Osteoblast (primary cell): ENCODE measurements at regions not wholly inside any gene's neighbourhood (a gene's known extent, or its start where the extent isn't known, plus 50 kb on each side); places are given as distances from the start of the nearest gene placed in this dataset.

ENCODE experiments used
- DNase-seq: peaks from one replicate; pipeline ENCODE4 v3.0.0; 2011; ENCODE audit warnings: low spot score, mixed read lengths; ENCODE audit not compliant: insufficient read length; ENCODE audit errors: missing footprints
- H2AFZ ChIP-seq: 2 replicates; pipeline ENCODE4 v1.6.0; 2011; ENCODE audit warnings: mild to moderate bottlenecking, low read length
- H3K27ac ChIP-seq: 2 replicates; pipeline ENCODE4 v1.5.1; 2011; ENCODE audit warnings: mild to moderate bottlenecking, low read depth, low read length, moderate library complexity
- H3K27me3 ChIP-seq: 2 replicates; pipeline ENCODE4 v1.6.0; 2012; ENCODE audit warnings: mild to moderate bottlenecking, control low read depth, inconsistent platforms, low read length, moderate library complexity; ENCODE audit not compliant: insufficient read depth
- H3K36me3 ChIP-seq: 2 replicates; pipeline ENCODE4 v1.5.1; 2011; ENCODE audit warnings: mild to moderate bottlenecking, low read length, control low read depth, moderate library complexity; ENCODE audit not compliant: insufficient read depth
- H3K4me1 ChIP-seq: 2 replicates; pipeline ENCODE4 v1.5.1; 2011; ENCODE audit warnings: mild to moderate bottlenecking, low read length, control low read depth, moderate library complexity; ENCODE audit not compliant: insufficient read depth
- H3K4me2 ChIP-seq: 2 replicates; pipeline ENCODE4 v1.6.0; 2011; ENCODE audit warnings: mild to moderate bottlenecking, low read length; ENCODE audit not compliant: insufficient read depth
- H3K4me3 ChIP-seq: fragments of 200-600 bp; sonication (generic); 3 replicates; pipeline ENCODE4 v1.5.1; 2012; ENCODE audit warnings: mild to moderate bottlenecking, low read length, inconsistent platforms; ENCODE audit not compliant: insufficient read depth
- H3K79me2 ChIP-seq: 2 replicates; pipeline ENCODE4 v1.6.0; 2012; ENCODE audit warnings: mild to moderate bottlenecking, low read length, control low read depth, inconsistent platforms; ENCODE audit not compliant: insufficient read depth
- H3K9me3 ChIP-seq: 2 replicates; pipeline ENCODE4 v1.5.1; 2011; ENCODE audit warnings: low read depth, low read length, control low read depth
- H4K20me1 ChIP-seq: 2 replicates; pipeline ENCODE4 v1.6.0; 2012; ENCODE audit warnings: mild to moderate bottlenecking, low read length, control low read depth; ENCODE audit not compliant: insufficient read depth
- CTCF ChIP-seq: IDR thresholded peaks from 2 replicates; pipeline ENCODE4 v1.5.1; 2011; ENCODE audit warnings: mild to moderate bottlenecking, low read depth, low read length, moderate library complexity; ENCODE audit errors: extremely low read depth

GRCh38 chr6:41996997-41997396 is 53.3 kb upstream of the TAF8 start:
- no peaks in the 10 kb centered on the region for H3K79me2 ChIP-seq
- H3K27me3 ChIP-seq, result no peaks in the 10 kb centered on the region
- no peak overlapping the region for H3K27ac ChIP-seq
- H3K36me3 ChIP-seq, result no peaks in the 10 kb centered on the region
- no peaks in the 10 kb centered on the region for H3K9me3 ChIP-seq
- no peaks in the 10 kb centered on the region for H4K20me1 ChIP-seq
- no peak for TF ChIP-seq CTCF
- no peak overlapping the region for H2AFZ ChIP-seq
- no peaks in the 10 kb centered on the region for H3K4me1 ChIP-seq
- H3K4me2 ChIP-seq, result no peak overlapping the region
- peak; percentile 22 for DNase-seq
- no peak overlapping the region for H3K4me3 ChIP-seq

- Histone ChIP-seq H3K79me2 (no peaks in the 10 kb centered on the region), H3K4me3 (no peak overlapping the region), H3K27ac (no peak overlapping the region)
These were observed 52.9 kb upstream of the TAF8 start for GRCh38 chr6:41997456-41997855.

More at GRCh38 chr6:41997456-41997855, 52.9 kb upstream of the TAF8 start:
- H3K4me2 ChIP-seq, result no peak overlapping the region
- peak; percentile 22 for DNase-seq
- TF ChIP-seq CTCF, result no peak
- H3K27me3 ChIP-seq, result no peaks in the 10 kb centered on the region
- no peaks in the 10 kb centered on the region for H3K4me1 ChIP-seq
- H3K9me3 ChIP-seq, result no peaks in the 10 kb centered on the region
- no peaks in the 10 kb centered on the region for H4K20me1 ChIP-seq
- no peaks in the 10 kb centered on the region for H3K36me3 ChIP-seq
- no peak overlapping the region for H2AFZ ChIP-seq
